Immature natural killer cell (primary cell): ENCODE measurements at regions not wholly inside any gene's neighbourhood (a gene's known extent, or its start where the extent isn't known, plus 50 kb on each side); places are given as distances from the start of the nearest gene placed in this dataset.

ENCODE experiments used
- DNase-seq, 3 donors: peaks; one replicate each; pipeline ENCODE4 v3.0.0; 2022; ENCODE audit warnings: mixed read lengths in 1 of 3
- H3K27ac Mint-ChIP-seq, 6 donors: one replicate each; pipeline ENCODE4 v1.8.0; 2020; ENCODE audit warnings: mixed read lengths in 6 of 6, mild to moderate bottlenecking in 5 of 6, inconsistent platforms in 4 of 6, moderate library complexity in 3 of 6
- H3K27me3 Mint-ChIP-seq, 3 donors: one replicate each; pipeline ENCODE4 v1.8.0; 2020 to 2021; ENCODE audit warnings: low read depth in 3 of 3, mild to moderate bottlenecking in 3 of 3, mixed read lengths in 3 of 3, moderate library complexity in 3 of 3, inconsistent platforms in 1 of 3
- H3K36me3 Mint-ChIP-seq, 3 donors: one replicate each; pipeline ENCODE4 v1.8.0; 2020; ENCODE audit warnings: mixed read lengths in 3 of 3, inconsistent platforms in 2 of 3, mild to moderate bottlenecking in 2 of 3
- H3K4me1 Mint-ChIP-seq, 2 donors: one replicate each; pipeline ENCODE4 v1.8.0; 2020; ENCODE audit warnings: inconsistent platforms in 2 of 2, mild to moderate bottlenecking in 2 of 2, mixed read lengths in 2 of 2, moderate library complexity in 1 of 2
- H3K4me3 Mint-ChIP-seq, 5 donors: one replicate each; pipeline ENCODE4 v1.8.0; 2020; ENCODE audit warnings: mild to moderate bottlenecking in 5 of 5, mixed read lengths in 5 of 5, inconsistent platforms in 3 of 5, moderate library complexity in 3 of 5
- H3K9me3 Mint-ChIP-seq, 6 donors: one replicate each; pipeline ENCODE4 v1.8.0; 2020; ENCODE audit warnings: mild to moderate bottlenecking in 6 of 6, mixed read lengths in 6 of 6, inconsistent platforms in 4 of 6, moderate library complexity in 3 of 6

GRCh38 chr3:17841190-17841828 lies 98.9 kb upstream of the TBC1D5 start:
- H3K27me3 Mint-ChIP-seq, result peaks cover 0 to 2% (median 0%) of the 10 kb centered on the region in 3 donors
- H3K36me3 Mint-ChIP-seq, result no peaks in the 10 kb centered on the region
- no peaks in the 10 kb centered on the region for H3K9me3 Mint-ChIP-seq
- H3K4me3 Mint-ChIP-seq, result no peak overlapping the region
- no peaks in the 10 kb centered on the region for H3K4me1 Mint-ChIP-seq
- peak; percentile 51 to 55 (median 54) for DNase-seq
- H3K27ac Mint-ChIP-seq, result no peak overlapping the region

GRCh38 chr3:17840651-17841050 lies 98.2 kb upstream of the TBC1D5 start:
- Mint-ChIP-seq H3K36me3 (no peaks in the 10 kb centered on the region), H3K27ac (no peak overlapping the region), H3K4me3 (no peak overlapping the region), H3K9me3 (no peaks in the 10 kb centered on the region), H3K27me3 (peaks cover 0 to 2% (median 0%) of the 10 kb centered on the region in 3 donors), H3K4me1 (no peaks in the 10 kb centered on the region)
- DNase-seq, result no peak

DNA sequence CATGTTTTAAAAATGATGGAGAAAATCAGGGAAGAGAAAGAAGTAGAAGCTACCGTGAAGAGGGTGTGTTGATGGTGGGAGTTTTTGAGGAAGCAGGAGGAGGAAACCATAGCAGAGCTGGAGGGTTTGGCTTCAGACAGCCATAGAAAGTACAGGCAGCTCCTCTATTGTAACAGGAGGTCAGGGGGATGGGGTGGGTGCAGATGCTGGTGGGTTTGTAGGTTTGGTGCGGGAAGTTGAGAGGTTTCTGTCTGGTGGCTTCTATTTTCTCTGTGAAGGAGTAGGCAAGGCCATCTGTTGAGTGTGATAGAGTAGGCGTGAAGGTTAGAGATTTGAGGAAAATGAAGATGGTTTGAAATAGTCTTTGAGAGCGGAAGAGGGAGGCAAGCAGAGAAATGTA lies 97.7 kb upstream of the TBC1D5 start:
- no peak for DNase-seq
- Mint-ChIP-seq H3K4me1 (no peaks in the 10 kb centered on the region), H3K9me3 (no peaks in the 10 kb centered on the region), H3K36me3 (no peaks in the 10 kb centered on the region), H3K4me3 (no peak overlapping the region), H3K27ac (no peak overlapping the region), H3K27me3 (peaks cover 0 to 2% (median 0%) of the 10 kb centered on the region in 3 donors)

- Mint-ChIP-seq H3K27ac (no peak overlapping the region), H3K9me3 (peaks cover 0 to 1% (median 0%) of the 10 kb centered on the region in 6 donors), H3K36me3 (no peaks in the 10 kb centered on the region), H3K4me1 (no peaks in the 10 kb centered on the region), H3K4me3 (no peak overlapping the region), H3K27me3 (peaks cover 0 to 2% (median 2%) of the 10 kb centered on the region in 3 donors)
- no peak for DNase-seq
Measured at GRCh38 chr3:17836919-17837318, 94.5 kb upstream of the TBC1D5 start.

- no peak overlapping the region for H3K4me3 Mint-ChIP-seq
- H3K4me1 Mint-ChIP-seq, result no peaks in the 10 kb centered on the region
- no peaks in the 10 kb centered on the region for H3K36me3 Mint-ChIP-seq
- H3K27ac Mint-ChIP-seq, result no peak overlapping the region
- peaks cover 0 to 2% (median 2%) of the 10 kb centered on the region in 3 donors for H3K27me3 Mint-ChIP-seq
- DNase-seq, result no peak
- peaks cover 0 to 1% (median 0%) of the 10 kb centered on the region in 6 donors for H3K9me3 Mint-ChIP-seq
Measured at GRCh38 chr3:17836092-17836491, 93.7 kb upstream of the TBC1D5 start.

DNA sequence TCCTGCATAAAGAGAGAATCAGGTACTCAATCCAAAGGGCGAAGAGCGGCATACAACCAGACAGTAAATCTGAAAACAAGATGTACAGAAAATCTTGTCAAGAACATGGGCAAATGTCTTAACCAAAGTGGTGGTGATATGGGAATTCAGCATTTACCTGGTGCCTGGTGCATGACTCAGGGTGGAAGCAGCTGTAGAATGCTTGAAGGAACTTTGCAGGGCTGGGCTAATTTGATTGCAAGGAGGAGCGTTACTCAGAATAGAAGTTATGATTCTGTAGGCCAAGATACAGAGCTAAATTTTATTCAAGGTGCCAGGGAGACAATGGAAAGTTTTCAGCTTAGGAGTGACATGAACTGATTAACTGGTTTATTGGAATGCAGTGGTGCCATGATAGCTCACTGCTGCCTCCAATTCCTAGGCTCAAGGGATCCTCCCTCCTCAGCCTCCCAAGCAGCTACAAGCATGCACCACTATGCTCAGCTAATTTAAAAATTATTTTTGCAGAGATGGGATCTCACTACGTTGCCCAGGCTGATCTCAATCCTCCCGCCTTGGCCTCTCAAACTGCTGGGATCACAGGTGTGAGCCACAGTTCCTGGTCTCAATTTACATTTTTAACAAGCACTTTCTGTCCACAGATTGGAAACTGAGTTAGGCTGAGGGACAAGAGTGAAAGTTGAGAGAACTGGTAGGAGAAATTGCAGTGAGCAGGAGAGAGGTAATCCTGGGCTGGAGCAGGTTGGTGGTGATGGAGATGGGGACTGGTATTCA lies 91.5 kb upstream of the TBC1D5 start:
- no peak for DNase-seq
- no peaks in the 10 kb centered on the region for H3K4me1 Mint-ChIP-seq
- H3K36me3 Mint-ChIP-seq, result no peaks in the 10 kb centered on the region
- peaks cover 0 to 4% (median 4%) of the 10 kb centered on the region in 3 donors for H3K27me3 Mint-ChIP-seq
- no peak overlapping the region for H3K4me3 Mint-ChIP-seq
- peaks cover 0 to 1% (median 0%) of the 10 kb centered on the region in 6 donors for H3K9me3 Mint-ChIP-seq
- H3K27ac Mint-ChIP-seq, result no peak overlapping the region

GRCh38 chr3:17832016-17832415 lies 89.6 kb upstream of the TBC1D5 start:
- no peak for DNase-seq
- Mint-ChIP-seq H3K27me3 (peaks cover 0 to 4% (median 4%) of the 10 kb centered on the region in 3 donors), H3K4me3 (no peak overlapping the region), H3K9me3 (peaks cover 0 to 1% (median 0%) of the 10 kb centered on the region in 6 donors), H3K27ac (no peak overlapping the region), H3K36me3 (no peaks in the 10 kb centered on the region), H3K4me1 (no peaks in the 10 kb centered on the region)

DNA sequence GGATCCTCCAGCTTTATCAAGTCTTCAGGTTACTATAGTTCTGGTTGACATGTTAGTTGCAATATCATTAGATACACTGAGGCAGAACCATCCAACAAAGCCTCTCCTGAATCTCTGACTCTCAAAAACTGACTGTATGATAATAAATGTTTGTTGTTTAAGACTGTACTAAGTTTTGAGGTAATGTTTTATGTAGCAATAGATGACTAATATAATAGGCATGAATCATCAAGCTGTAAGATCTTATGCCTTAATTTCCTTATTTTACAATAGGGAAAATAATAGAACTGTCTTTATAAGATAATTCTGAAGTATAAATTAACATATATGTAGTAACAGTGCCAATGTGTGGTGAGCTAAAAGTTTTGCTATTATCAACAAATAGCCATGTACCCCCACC lies 88.9 kb upstream of the TBC1D5 start:
- peaks cover 0 to 1% (median 0%) of the 10 kb centered on the region in 6 donors for H3K9me3 Mint-ChIP-seq
- no peak overlapping the region for H3K4me3 Mint-ChIP-seq
- H3K36me3 Mint-ChIP-seq, result no peaks in the 10 kb centered on the region
- no peak for DNase-seq
- no peaks in the 10 kb centered on the region for H3K4me1 Mint-ChIP-seq
- H3K27me3 Mint-ChIP-seq, result peaks cover 0 to 4% (median 4%) of the 10 kb centered on the region in 3 donors
- H3K27ac Mint-ChIP-seq, result no peak overlapping the region

DNA sequence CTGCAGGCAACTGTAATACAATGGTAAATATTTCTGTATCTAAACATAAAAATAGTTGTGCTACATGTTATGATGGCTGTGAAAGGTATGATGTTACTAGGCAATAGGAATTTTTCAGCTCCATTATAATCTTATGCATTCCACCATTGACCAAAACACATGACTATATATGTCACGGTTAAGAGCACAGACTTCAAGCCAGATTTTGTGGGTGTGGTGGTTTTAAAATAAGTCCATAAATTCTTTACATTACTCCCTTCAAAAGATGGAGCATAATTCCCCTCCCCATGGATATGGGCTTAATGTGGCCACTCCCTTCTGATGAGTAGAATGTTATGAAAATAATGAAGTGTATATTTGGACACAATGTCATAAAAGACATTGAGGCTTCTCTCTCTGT lies 88.4 kb upstream of the TBC1D5 start:
- Mint-ChIP-seq H3K4me3 (no peak overlapping the region), H3K4me1 (no peaks in the 10 kb centered on the region), H3K27me3 (peaks cover 0 to 5% (median 4%) of the 10 kb centered on the region in 3 donors), H3K36me3 (no peaks in the 10 kb centered on the region), H3K27ac (no peak overlapping the region), H3K9me3 (peaks cover 0 to 1% (median 0%) of the 10 kb centered on the region in 6 donors)
- DNase-seq, result no peak

GRCh38 chr3:17828388-17828787 lies 86.0 kb upstream of the TBC1D5 start:
- no peak for DNase-seq
- no peak overlapping the region for H3K4me3 Mint-ChIP-seq
- H3K4me1 Mint-ChIP-seq, result no peaks in the 10 kb centered on the region
- H3K36me3 Mint-ChIP-seq, result no peaks in the 10 kb centered on the region
- no peaks in the 10 kb centered on the region for H3K9me3 Mint-ChIP-seq
- no peak overlapping the region for H3K27ac Mint-ChIP-seq
- H3K27me3 Mint-ChIP-seq, result peaks cover 0 to 9% (median 2%) of the 10 kb centered on the region in 3 donors

DNA sequence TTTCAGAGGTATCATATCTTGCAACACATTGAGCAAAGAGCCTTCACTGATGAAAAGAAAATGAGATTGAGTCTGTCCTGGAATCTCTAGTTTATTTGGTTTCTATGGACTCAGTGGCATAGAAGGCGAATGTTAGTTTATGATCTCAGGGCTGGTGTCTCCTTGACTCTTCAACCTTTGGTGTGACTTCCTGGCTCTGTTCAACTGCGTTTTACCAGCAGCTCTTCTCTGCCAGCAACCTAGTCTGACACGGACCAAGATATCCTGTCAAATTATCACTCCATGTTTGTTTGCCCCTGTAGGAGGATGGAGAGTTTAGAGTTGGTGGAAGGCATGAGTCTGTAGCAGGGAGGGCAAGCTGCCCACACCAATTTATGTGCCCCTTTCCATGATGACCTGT lies 82.9 kb upstream of the TBC1D5 start:
- Mint-ChIP-seq H3K36me3 (no peaks in the 10 kb centered on the region), H3K9me3 (no peaks in the 10 kb centered on the region), H3K4me3 (no peak overlapping the region), H3K27ac (no peak overlapping the region), H3K27me3 (peaks cover 0 to 12% (median 2%) of the 10 kb centered on the region in 3 donors), H3K4me1 (no peaks in the 10 kb centered on the region)
- no peak for DNase-seq

DNA sequence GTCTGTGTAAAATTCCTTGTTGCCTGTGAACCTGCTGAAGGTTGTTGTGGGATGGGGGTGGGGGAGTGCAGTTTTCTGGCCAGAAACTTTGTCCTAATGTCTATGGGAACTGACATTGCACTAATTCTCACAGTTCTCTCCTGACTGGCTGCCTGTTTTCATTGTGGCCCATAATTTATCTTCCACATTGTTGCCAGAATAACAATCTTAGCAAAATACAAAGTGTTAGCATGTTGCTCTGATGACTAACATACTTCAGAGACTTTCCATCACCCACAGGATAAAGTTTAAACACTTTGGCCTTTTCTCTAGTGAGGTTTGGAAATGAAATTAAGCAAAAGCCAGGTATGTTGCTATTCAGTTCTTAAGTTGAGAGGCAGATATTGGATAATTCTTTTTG lies 81.4 kb upstream of the TBC1D5 start:
- Mint-ChIP-seq H3K36me3 (no peaks in the 10 kb centered on the region), H3K27me3 (peaks cover 0 to 10% (median 0%) of the 10 kb centered on the region in 3 donors), H3K9me3 (no peaks in the 10 kb centered on the region), H3K4me1 (no peaks in the 10 kb centered on the region), H3K4me3 (no peak overlapping the region), H3K27ac (no peak overlapping the region)
- no peak for DNase-seq

- Mint-ChIP-seq H3K4me1 (no peaks in the 10 kb centered on the region), H3K27ac (no peak overlapping the region), H3K4me3 (no peak overlapping the region), H3K9me3 (no peaks in the 10 kb centered on the region), H3K27me3 (peaks cover 0 to 10% (median 0%) of the 10 kb centered on the region in 3 donors), H3K36me3 (no peaks in the 10 kb centered on the region)
- DNase-seq, result no peak
Measured at GRCh38 chr3:17823036-17823435, 80.6 kb upstream of the TBC1D5 start.

- no peaks in the 10 kb centered on the region for H3K9me3 Mint-ChIP-seq
- no peaks in the 10 kb centered on the region for H3K4me1 Mint-ChIP-seq
- H3K36me3 Mint-ChIP-seq, result no peaks in the 10 kb centered on the region
- DNase-seq, result no peak
- no peak overlapping the region for H3K4me3 Mint-ChIP-seq
- peaks cover 0 to 6% (median 2%) of the 10 kb centered on the region in 3 donors for H3K27me3 Mint-ChIP-seq
- H3K27ac Mint-ChIP-seq, result no peak overlapping the region
Measured at GRCh38 chr3:17820704-17821103, 78.3 kb upstream of the TBC1D5 start.
